IMR-90 (cell line): ENCODE measurements at regions not wholly inside any gene's neighbourhood (a gene's known extent, or its start where the extent isn't known, plus 50 kb on each side); places are given as distances from the start of the nearest gene placed in this dataset.
A peak's percentile ranks its signal among the peaks of the same experiment; 100 is the strongest.

Experiments
- ATAC-seq: fragments of 200-7000 bp; cut with Tn5 transposase; 2 replicates; pipeline ENCODE4 v1.9.1; 2020; ENCODE audit warnings: low read depth, mild to moderate bottlenecking, moderate library complexity
- BruUV-seq: library from RNA; stranded (reverse); fragments of 400-500 nt; replicated peaks from 2 replicates; lab custom pipeline; 2021; lab: Mats Ljungman, UMichigan
- CTCF ChIA-PET: fragments of 300-600 bp; formaldehyde crosslinking; extraction: SDS; loops from one replicate; lab custom pipeline; 2021; ENCODE audit warnings: antibody characterized with exemption; lab: Yijun Ruan, JAX
- POLR2A ChIA-PET: fragments of 300-600 bp; sonication (Branson Sonifier 250); formaldehyde crosslinking; loops from one replicate; lab custom pipeline; 2022; ENCODE audit warnings: antibody characterized with exemption; ENCODE audit not compliant: unreplicated experiment; lab: Charles Lee
- DNase-seq: peaks from one replicate; pipeline ENCODE4 v3.0.0; 2013
- H2AFZ ChIP-seq: replicated peaks from 2 replicates; pipeline ENCODE3; 2013; ENCODE audit warnings: low read length, mild to moderate bottlenecking; ENCODE audit not compliant: poor library complexity
- H2AK5ac ChIP-seq: 2 replicates; pipeline ENCODE4 v1.6.1; 2013; ENCODE audit warnings: low read depth, low read length, inconsistent platforms
- H2AK9ac ChIP-seq: replicated peaks from 2 replicates; pipeline ENCODE3; 2013; ENCODE audit warnings: mild to moderate bottlenecking, low read depth, low read length, moderate library complexity; ENCODE audit not compliant: poor library complexity
- H2BK120ac ChIP-seq: 2 replicates; pipeline ENCODE4 v1.6.1; 2013; ENCODE audit warnings: low read depth, low read length, inconsistent platforms
- H2BK15ac ChIP-seq: 3 replicates; pipeline ENCODE4 v1.6.1; 2013; ENCODE audit warnings: low read depth, low read length, inconsistent platforms
- H2BK20ac ChIP-seq: 2 replicates; pipeline ENCODE4 v1.6.1; 2013; ENCODE audit warnings: low read depth, mild to moderate bottlenecking, inconsistent platforms, low read length, moderate library complexity
- H2BK5ac ChIP-seq: 2 replicates; pipeline ENCODE4 v1.6.1; 2013; ENCODE audit warnings: mild to moderate bottlenecking, low read depth, low read length, inconsistent platforms; ENCODE audit not compliant: poor library complexity, severe bottlenecking
- H3K14ac ChIP-seq: replicated peaks from 2 replicates; pipeline ENCODE4 v1.6.1; 2013; ENCODE audit warnings: low read depth, low read length, inconsistent platforms
- H3K18ac ChIP-seq: 2 replicates; pipeline ENCODE4 v1.6.1; 2013; ENCODE audit warnings: low read depth, low read length, control low read depth
- H3K23ac ChIP-seq: 2 replicates; pipeline ENCODE4 v1.6.1; 2013; ENCODE audit warnings: low read depth, low read length, inconsistent platforms
- H3K27ac ChIP-seq: 2 replicates; pipeline ENCODE4 v1.5.1; 2013; ENCODE audit warnings: mild to moderate bottlenecking, control low read depth, low read length; ENCODE audit not compliant: insufficient read depth
- H3K27me3 ChIP-seq: 2 replicates; pipeline ENCODE4 v1.6.1; 2013; ENCODE audit warnings: low read length; ENCODE audit not compliant: control insufficient read depth, insufficient read depth
- H3K36me3 ChIP-seq: 2 replicates; pipeline ENCODE4 v1.6.1; 2013; ENCODE audit warnings: low read length, mixed read lengths; ENCODE audit not compliant: control insufficient read depth, insufficient read depth
- H3K4ac ChIP-seq: 2 replicates; pipeline ENCODE4 v1.6.1; 2013; ENCODE audit warnings: low read depth, low read length, inconsistent platforms
- H3K4me1 ChIP-seq: 2 replicates; pipeline ENCODE4 v1.6.1; 2013; ENCODE audit warnings: low read length, mixed read lengths; ENCODE audit not compliant: control insufficient read depth, insufficient read depth
- H3K4me2 ChIP-seq: 2 replicates; pipeline ENCODE4 v1.6.1; 2013; ENCODE audit warnings: low read depth, mild to moderate bottlenecking, control low read depth, low read length, moderate library complexity
- H3K4me3 ChIP-seq: 2 replicates; pipeline ENCODE4 v1.5.1; 2013; ENCODE audit warnings: low read depth, mild to moderate bottlenecking, control low read depth, low read length, moderate library complexity; ENCODE audit not compliant: insufficient read depth
- H3K56ac ChIP-seq: 2 replicates; pipeline ENCODE4 v1.6.1; 2013; ENCODE audit warnings: low read length, inconsistent platforms; ENCODE audit not compliant: insufficient read depth; ENCODE audit errors: extremely low read depth
- H3K79me1 ChIP-seq, 2 experiments: 2 replicates each; pipeline ENCODE4 v1.6.1; 2013; ENCODE audit warnings: low read length in 2 of 2, inconsistent platforms in 1 of 2, low read depth in 1 of 2
- H3K9ac ChIP-seq: 2 replicates; pipeline ENCODE4 v1.6.1; 2013; ENCODE audit warnings: low read depth, low read length, control low read depth
- H3K9me1 ChIP-seq: 2 replicates; pipeline ENCODE4 v1.6.1; 2013; ENCODE audit warnings: low read length, inconsistent platforms; ENCODE audit not compliant: insufficient read depth
- H3K9me3 ChIP-seq: 2 replicates; pipeline ENCODE4 v1.6.1; 2013; ENCODE audit warnings: low read length; ENCODE audit not compliant: control insufficient read depth, insufficient read depth
- H4K20me1 ChIP-seq: 2 replicates; pipeline ENCODE4 v1.6.1; 2013; ENCODE audit warnings: low read length, inconsistent platforms; ENCODE audit not compliant: insufficient read depth
- H4K5ac ChIP-seq: 2 replicates; pipeline ENCODE4 v1.6.1; 2013; ENCODE audit warnings: mild to moderate bottlenecking, low read depth, low read length, control low read depth
- H4K8ac ChIP-seq, 2 experiments: 2 replicates each; pipeline ENCODE4 v1.6.1; 2013; ENCODE audit warnings: low read depth in 2 of 2, low read length in 2 of 2, control low read depth in 1 of 2, inconsistent platforms in 1 of 2
- H4K91ac ChIP-seq: 2 replicates; pipeline ENCODE4 v1.6.1; 2013; ENCODE audit warnings: low read depth, low read length, inconsistent platforms; ENCODE audit not compliant: insufficient read depth
- CEBPB ChIP-seq: IDR thresholded peaks from 2 replicates; pipeline ENCODE4 v1.6.1; 2012; ENCODE audit warnings: low read depth, low read length, improper control_type of control experiment
- FOS ChIP-seq: fragments of 150-350 bp; IDR thresholded peaks from 2 replicates; pipeline ENCODE4 v1.6.1; 2016; ENCODE audit warnings: low read depth, low read length
- SMC3 ChIP-seq: fragments of 150-350 bp; IDR thresholded peaks from 2 replicates; pipeline ENCODE4 v1.6.1; 2016; ENCODE audit warnings: low read depth, mild to moderate bottlenecking, antibody characterized with exemption, low read length, moderate library complexity
- WGBS, 2 experiments: methylation state at CpG; one replicate each; pipeline versions ENCODE4 v1.1.5 to v1.1.7; 2013; ENCODE audit warnings: missing lambda C conversion rate in 2 of 2; ENCODE audit not compliant: insufficient read length in 1 of 2; ENCODE audit errors: extremely low coverage in 2 of 2; 5-methylcytosine and 5-hydroxymethylcytosine counted together
- dilution Hi-C: fragments of 300-500 bp; cut with HindIII; formaldehyde crosslinking; loops from one replicate; pipeline ENCODE4 v1.14.3; 2018; ENCODE audit warnings: low sequenced_read_pairs; ENCODE audit not compliant: unreplicated experiment
- in situ Hi-C: fragments of 300-500 bp; cut with MboI; formaldehyde crosslinking; loops from 3 replicates; pipeline ENCODE4 v1.14.3; 2019; ENCODE audit warnings: low sequenced_read_pairs, inconsistent platforms, mixed read lengths
- intact Hi-C: fragments of 100-400 bp; cut with micrococcal nuclease; formaldehyde crosslinking; loops from 2 replicates; pipeline ENCODE4 v1.10.0; 2022

DNA sequence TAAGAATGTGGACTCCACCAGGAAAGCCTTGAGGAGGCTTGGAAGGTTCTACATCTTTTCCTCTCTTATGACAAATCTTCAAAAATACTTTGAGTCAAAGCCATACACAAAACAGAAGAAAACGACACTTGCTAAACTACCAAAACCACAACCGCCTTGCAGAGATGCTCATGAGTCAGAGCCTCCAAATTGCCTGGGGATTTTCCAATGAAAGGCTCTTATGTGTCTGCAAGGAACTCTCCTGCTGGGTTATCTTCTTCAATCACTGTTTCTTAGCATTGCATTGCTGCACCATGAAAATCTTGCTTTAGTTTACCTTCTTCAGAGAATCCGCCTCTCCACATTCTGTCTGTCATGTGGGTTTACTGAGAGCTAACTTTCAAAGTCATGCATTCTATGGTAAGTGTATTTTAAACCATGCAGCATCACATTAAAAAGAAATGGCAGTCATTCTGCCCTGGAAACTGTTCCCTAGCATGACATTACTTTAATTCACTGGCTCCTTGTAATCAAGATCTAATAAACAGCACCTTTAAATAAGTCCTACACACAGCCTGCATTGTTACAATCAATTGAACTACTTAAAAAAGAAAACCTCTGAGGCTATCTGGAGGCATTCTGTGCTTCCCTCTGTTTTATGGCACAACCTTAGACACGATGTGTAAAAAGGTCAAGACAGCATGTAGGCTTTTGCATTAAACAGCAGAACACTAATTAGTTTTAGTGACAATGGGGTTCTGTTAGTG, 210.0 kb upstream of the FOXD3 start:
- H4K20me1 ChIP-seq, result no peaks in the 10 kb centered on the region
- no peak overlapping the region for H4K91ac ChIP-seq
- H2BK15ac ChIP-seq, result no peak overlapping the region
- peak; percentile 31 for DNase-seq
- no peak overlapping the region for H2BK5ac ChIP-seq
- no peak for TF ChIP-seq FOS
- TF ChIP-seq SMC3, result no peak
- TF ChIP-seq CEBPB, result no peak
- H3K79me1 ChIP-seq, result no peaks in the 10 kb centered on the region
- no peaks in the 10 kb centered on the region for H3K36me3 ChIP-seq
- no CpG with 5 or more reads among the region's 4 CpGs for WGBS, 2 experiments
- H2AK9ac ChIP-seq, result no peak overlapping the region
- no peak overlapping the region for H3K9ac ChIP-seq
- ATAC-seq, result no peak
- H3K4me1 ChIP-seq, result no peaks in the 10 kb centered on the region
- no peak overlapping the region for H3K23ac ChIP-seq
- no peak overlapping the region for H3K18ac ChIP-seq
- no peak overlapping the region for H3K14ac ChIP-seq
- dilution Hi-C loops (no loop called here), intact Hi-C loops (no loop called here), in situ Hi-C loops (no loop called here)
- H2AK5ac ChIP-seq, result no peak overlapping the region
- no peak overlapping the region for H2BK120ac ChIP-seq
- no peaks in the 10 kb centered on the region for H3K9me3 ChIP-seq
- no TSS peak for BruUV-seq
- H4K5ac ChIP-seq, result no peak overlapping the region
- POLR2A ChIA-PET, result no interaction called here
- CTCF ChIA-PET, result no interaction called here
- H2BK20ac ChIP-seq, result no peak overlapping the region
- H3K27ac ChIP-seq, result no peak overlapping the region
- H3K4ac ChIP-seq, result no peak overlapping the region
- H3K4me2 ChIP-seq, result no peak overlapping the region
- no peak overlapping the region for H2AFZ ChIP-seq
- H3K56ac ChIP-seq, result no peak overlapping the region
- H3K9me1 ChIP-seq, result no peaks in the 10 kb centered on the region
- H3K4me3 ChIP-seq, result no peak overlapping the region
- no peak overlapping the region for H4K8ac ChIP-seq
- H3K27me3 ChIP-seq, result no peaks in the 10 kb centered on the region
